Muscle of back (tissue), 3 donors: ENCODE measurements at regions not wholly inside any gene's neighbourhood (a gene's known extent, or its start where the extent isn't known, plus 50 kb on each side); places are given as distances from the start of the nearest gene placed in this dataset.
"Not testable (repeated sequence)": the region's sequence is repeated elsewhere in the genome, so short reads cannot be mapped to it uniquely, and the experiment has no call there.

ENCODE experiments used
- DNase-seq, 3 donors: peaks; one replicate each; pipeline versions ENCODE4 v3.0.0 to v3.0.0-alpha.2; 2013

DNA sequence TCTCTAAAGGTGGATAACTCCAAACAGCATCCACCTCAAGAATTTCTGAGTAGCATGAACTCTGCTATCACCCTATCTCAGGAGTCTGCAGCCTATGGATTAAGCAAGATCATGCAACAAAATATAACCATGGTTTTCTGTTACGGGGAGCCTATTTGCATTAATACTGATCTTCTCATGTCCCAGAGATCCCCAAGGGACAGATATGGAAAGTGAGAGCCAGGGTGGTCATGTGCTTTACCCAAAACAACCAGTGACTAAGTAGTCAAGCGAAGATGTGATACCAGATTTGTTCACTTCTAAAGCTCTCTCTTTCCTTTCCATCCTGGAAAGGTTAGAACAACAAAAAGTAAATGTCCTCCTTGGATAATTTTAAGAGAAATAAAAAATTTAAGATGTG lies 125.1 kb downstream of the PRRX1 start:
- no peak for DNase-seq

DNA sequence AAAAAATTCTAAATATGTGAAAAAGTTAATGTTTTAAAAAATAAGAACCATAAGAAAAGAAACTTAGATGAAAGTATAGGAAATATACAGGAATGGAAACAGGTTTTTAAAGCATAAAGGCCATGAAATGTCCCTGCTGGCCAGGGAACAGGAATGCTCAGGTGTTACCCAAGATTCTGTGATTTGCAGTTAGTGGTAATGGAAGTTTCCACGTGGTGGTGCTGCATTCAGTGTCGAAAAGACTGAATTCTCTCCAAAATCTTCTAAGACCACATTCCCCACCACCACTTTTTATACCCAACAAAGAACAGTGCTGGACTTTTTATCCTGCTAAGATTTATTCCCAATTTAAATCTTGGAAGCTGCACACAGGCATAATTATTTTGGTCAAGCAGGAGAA lies 126.2 kb downstream of the PRRX1 start:
- no peak for DNase-seq

- peak in 1 of 3 donors; percentile 38 for DNase-seq
Observed at GRCh38 chr1:170790651-170791071, 126.7 kb downstream of the PRRX1 start.

- peak in 1 of 3 donors; percentile 58 for DNase-seq
Observed at GRCh38 chr1:170791941-170792340, 128.0 kb downstream of the PRRX1 start.

- DNase-seq = no peak
Observed at GRCh38 chr1:170800265-170800664, 135.1 kb upstream of the MROH9 start.

DNA sequence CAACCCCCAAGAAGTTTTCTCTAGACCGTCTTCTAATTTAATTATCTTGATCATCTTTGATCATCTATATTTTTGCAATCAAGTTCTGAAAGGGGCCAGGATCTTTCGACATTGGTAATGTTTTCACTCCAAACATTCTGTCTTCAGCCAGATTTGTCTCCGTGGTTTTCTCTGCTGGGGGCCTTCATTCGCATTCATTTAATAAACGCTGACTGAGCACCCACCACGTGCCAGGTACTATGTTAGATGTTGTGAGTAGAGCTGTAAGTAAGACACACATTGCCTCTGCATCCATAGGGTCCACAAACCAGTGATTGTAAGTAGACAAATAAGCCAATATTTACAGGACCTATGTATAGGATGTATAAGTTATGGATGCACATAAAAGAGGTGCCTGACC lies 134.5 kb upstream of the MROH9 start:
- DNase-seq = no peak

GRCh38 chr1:170803711-170804110 lies 131.6 kb upstream of the MROH9 start:
- no peak for DNase-seq

DNA sequence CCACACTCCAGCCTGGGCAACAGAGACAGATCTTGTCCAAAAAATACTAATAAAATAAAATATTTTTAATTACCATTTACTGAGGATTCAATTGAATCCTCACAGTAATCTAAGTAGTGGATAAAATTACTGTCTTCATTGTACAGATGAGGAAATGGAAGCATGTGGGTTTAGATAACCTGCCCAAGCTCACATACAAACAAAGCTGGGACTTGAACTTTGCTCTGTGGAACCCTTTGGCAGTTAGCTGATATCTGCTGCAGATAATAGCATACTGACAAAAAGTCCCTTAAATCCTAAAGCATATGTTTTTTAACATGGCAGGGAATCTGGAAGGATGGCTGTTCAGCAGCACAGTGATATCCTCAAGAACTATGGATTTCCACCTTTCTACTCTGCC lies 130.9 kb upstream of the MROH9 start:
- no peak for DNase-seq

DNA sequence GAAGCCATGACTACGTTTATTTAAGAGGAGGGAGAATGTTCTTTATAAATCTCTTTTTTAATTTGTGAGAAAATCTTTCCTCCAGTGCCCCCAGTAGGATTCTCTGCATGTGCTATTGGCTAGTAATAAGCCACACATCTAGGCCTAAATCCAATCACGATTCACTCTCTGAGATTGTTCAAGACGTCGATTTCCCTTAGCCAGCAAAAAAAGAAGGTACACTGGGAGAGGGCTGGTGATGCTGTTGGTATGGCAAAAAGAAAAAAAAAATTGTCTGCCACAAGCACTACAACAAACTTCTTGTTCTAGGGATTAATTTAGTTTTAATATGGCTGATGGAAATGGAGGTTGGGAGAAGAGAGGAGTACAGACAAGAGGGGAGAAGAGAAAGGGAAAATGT lies 130.5 kb upstream of the MROH9 start:
- DNase-seq = no peak

DNA sequence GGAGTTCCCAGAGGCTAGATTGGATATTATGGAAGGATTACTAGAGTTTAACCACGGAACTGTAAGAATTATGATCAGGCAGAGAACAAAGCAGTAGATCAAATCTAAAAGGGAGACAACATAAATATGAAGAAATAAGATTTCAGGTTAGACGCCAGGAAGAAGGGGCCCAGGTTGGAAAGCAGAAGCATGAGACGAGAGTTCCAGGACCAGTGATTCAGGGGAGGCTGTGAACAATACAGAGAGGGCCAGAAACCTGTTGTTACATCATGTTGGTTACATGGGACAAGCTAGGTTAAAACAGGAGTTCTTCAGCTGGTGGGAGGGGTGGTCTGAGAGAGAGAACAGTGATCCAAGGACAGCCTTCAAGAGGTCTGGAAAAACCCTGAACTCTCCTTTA lies 128.4 kb upstream of the MROH9 start:
- peak in 2 of 3 donors; percentile 12 to 75 for DNase-seq

DNA sequence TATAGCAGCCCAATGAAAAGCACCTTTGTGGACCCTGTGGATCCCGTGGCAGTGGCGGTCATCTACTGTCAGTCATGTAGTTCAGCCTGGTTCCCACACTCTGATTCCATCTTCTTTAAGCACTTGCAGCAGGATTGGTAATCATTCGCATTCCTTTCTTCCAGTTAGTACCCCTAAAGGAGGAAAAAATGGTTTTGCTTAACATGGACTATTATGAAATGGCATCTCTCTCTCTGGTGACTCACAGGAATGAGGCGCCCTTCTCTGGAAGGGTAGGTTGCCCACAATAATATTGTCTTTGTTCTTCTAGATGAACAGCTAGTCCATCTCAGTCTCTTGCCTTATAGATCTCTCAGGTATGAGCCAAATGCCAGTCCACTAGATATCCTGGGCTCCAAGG lies 127.9 kb upstream of the MROH9 start:
- DNase-seq = no peak

DNA sequence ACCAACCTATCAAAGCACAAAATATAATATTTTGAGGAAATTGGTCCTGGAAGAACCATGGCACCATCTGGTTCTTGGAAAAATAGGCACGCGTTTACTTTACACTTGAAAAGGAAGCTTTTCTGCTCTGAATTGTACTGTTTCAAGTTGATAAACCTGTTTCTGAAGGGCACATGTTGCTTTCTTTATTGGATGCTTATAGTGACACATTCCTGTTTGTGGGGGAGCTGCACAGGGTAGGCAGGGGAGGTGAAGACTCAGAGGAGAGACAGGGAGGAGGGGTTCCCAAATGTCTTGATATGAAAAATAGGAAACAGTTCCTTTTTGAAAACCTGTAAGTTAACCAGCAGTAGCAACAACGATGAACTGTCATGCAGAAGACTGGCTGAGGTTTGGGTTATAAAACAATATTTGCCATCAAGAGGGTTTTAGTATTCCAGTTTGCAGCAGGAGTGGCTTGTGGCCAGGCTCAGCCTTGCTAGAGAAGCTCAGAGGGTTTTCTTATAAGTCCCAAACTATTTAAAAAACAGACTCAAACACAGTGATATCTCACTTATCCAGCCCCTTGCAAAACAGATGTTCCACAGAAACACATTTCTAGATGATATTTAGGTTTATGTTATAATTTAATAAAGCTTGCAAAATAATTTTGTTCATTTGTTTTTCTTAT lies 127.0 kb upstream of the MROH9 start:
- no peak for DNase-seq

- not testable (repeated sequence) for DNase-seq
Observed at GRCh38 chr1:170811013-170811412, 124.3 kb upstream of the MROH9 start.

- no peak for DNase-seq
Observed at GRCh38 chr1:170819781-170820180, 115.6 kb upstream of the MROH9 start.

- no peak for DNase-seq
Observed at GRCh38 chr1:170823120-170823519, 112.2 kb upstream of the MROH9 start.

DNA sequence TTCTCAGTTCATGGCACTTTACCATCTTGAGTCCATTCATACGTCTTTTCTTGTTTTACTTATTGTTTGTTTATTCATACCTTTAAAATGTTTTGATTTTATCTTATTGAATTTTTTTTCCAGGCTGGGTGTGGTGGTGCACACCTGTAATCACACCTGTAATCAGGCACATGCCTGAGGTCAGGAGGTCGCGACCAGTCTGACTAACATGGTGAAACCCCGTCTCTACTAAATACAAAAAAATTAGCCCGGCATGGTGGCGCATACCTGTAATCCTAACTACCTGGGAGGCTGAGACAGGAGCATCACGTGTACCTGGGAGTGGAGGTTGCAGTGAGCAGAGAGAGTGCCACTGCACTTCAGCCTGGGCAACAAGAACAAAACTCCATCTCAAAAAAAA lies 104.1 kb upstream of the MROH9 start:
- no peak for DNase-seq

- no peak for DNase-seq
Observed at GRCh38 chr1:170836141-170836540, 99.2 kb upstream of the MROH9 start.

DNA sequence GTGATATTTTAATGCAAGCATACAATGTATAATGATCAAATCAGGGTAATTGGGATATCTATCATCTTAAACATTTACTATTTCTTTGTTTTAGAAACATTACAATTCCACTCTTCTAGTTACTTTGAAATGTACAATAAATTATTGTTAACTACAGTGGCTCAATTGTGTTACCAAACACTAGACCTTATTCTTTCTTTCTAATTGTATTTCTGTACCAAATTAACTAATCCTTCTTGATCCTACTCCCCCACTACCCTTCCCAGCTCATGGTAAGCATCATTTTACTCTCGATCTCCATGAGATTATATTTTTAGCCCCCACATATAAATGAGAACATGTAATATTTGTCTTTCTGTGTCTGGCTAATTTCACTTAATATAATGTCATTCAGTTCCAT lies 95.0 kb upstream of the MROH9 start:
- DNase-seq = no peak

DNA sequence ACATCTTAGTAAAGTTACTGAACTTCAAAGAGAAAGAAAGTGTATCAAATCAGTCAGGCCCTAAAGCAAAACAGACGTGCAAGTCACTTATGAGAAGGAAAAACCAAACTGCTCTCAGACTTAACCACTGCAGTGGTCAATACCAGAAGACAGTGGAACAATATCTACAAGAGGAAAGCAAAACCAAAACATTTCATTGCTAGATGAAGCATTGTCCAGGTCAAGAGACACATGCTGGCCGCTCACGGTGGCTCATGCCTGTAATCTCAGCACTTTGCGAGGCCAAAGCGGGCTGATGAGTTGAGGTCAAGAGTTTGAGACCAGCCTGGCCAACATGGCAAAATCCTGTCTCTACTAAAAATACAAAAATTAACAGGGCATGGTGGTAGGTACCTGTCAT lies 82.0 kb upstream of the MROH9 start:
- DNase-seq = no peak

DNA sequence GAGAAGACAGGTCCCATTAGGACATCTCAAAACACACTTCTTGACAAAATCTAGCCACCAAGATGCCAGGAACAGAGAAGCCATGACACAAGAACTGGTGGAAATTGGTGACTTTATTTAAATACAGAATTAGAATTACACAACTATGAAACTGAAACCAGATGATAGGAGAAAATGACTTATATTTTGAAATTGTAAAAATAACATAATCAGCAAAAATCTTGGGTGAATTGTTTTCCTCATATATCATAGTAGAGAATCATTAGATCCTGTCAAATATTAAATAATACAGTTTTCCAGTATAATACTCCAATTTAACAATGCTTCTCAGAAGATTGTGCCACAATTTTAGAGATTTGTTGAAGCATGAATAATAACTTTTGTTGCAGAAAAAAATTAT lies 81.5 kb upstream of the MROH9 start:
- no peak for DNase-seq

- DNase-seq = no peak
Observed at GRCh38 chr1:170854677-170855076, 80.7 kb upstream of the MROH9 start.

DNA sequence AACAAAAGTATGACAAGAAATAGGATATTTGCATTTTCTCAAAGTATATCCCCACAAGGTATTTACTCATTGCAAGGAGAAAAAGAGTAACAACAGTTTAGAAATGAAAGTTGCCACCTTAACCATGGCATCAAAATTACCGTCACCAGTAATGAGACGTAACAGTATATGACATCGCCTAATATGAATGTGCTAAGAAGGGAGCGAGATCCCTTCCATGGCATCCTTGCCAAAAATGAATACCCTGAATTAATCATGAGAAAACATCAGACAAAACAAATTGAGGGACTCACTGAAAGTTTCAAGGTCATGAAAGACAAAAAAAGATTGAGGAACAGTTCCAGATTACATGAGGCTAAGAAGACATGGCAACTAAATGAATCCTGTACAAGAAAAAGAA lies 78.9 kb upstream of the MROH9 start:
- no peak for DNase-seq

GRCh38 chr1:170857955-170858354 lies 77.4 kb upstream of the MROH9 start:
- DNase-seq = no peak

DNA sequence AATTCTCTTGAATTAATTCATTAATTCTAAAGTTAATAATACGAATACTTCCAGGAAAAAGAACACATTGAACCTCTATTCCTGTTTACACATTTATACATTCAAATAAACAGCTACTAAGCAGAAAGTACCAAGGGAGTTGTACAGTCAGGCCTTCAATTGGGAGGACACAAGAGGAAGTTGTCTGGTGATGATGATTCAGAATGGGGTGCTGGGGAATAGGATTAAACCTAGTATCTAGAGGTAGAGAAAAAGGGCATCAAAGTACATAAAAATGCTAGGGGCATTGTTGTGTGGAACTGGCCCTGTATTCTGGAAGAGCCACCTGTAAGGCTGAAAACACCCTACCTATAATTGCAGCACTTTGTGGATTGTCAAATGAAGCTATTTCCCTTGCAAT lies 71.7 kb upstream of the MROH9 start:
- peak in 1 of 3 donors; percentile 72 for DNase-seq

DNA sequence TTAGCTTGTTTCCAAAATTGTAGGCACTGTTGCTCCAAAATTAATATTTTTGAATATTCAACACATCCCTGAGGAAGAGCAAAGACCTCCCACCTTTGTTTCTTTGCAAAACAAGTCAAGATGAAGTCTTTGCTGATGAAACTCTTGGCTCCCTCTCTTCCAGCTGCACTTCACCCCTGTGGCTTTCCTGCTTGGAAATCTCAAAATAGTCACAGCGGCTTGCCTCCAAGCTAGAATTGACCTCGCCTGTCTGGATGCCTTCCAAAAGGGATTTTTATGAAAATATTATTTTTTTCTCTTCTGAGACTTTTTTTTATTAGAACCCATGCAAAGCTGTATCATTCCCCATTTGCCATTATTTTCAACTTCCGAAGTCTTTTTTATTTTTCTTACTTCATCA lies 71.1 kb upstream of the MROH9 start:
- peak; percentile 84 to 95 (median 91) for DNase-seq
